ENCODE measurements at regions not wholly inside any gene's neighbourhood (a gene's known extent, or its start where the extent isn't known, plus 50 kb on each side); places are given as distances from the start of the nearest gene placed in this dataset.
A peak's percentile ranks its signal among the peaks of the same experiment; 100 is the strongest.

DNA sequence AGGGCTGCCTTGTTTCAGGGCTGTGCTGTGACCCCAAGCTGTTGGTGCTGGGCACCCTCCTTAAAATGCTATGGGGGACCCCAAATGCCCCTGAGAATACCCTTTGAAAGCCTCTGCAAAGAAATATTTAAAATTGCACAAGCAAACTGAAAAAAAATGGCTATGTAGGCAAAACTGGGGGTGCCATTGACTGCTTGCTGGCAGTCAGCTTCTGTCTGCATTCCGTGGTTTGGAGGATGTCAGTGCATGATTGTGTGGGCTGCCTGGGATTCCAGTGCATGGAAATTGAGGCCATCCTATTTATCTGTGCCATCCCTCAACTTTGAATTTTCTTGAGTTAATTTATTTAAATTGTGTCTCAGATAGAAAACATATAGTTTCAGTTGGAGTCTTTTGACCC is 113.7 kb upstream of the RTL1 start:
- intact Hi-C loops (cut with DNase I), result no loop called here
- H3K4me1 ChIP-seq, result no peaks in the 10 kb centered on the region
- DNase-seq (no peak), ATAC-seq (no peak)
- TF ChIP-seq, protein P1, sequence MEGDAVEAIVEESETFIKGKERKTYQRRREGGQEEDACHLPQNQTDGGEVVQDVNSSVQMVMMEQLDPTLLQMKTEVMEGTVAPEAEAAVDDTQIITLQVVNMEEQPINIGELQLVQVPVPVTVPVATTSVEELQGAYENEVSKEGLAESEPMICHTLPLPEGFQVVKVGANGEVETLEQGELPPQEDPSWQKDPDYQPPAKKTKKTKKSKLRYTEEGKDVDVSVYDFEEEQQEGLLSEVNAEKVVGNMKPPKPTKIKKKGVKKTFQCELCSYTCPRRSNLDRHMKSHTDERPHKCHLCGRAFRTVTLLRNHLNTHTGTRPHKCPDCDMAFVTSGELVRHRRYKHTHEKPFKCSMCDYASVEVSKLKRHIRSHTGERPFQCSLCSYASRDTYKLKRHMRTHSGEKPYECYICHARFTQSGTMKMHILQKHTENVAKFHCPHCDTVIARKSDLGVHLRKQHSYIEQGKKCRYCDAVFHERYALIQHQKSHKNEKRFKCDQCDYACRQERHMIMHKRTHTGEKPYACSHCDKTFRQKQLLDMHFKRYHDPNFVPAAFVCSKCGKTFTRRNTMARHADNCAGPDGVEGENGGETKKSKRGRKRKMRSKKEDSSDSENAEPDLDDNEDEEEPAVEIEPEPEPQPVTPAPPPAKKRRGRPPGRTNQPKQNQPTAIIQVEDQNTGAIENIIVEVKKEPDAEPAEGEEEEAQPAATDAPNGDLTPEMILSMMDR (IDR thresholded peaks at IDR 0.05), result no peak
- H3K36me3 ChIP-seq, result no peaks in the 10 kb centered on the region
- H3K27ac ChIP-seq, result no peak overlapping the region
- no peaks in the 10 kb centered on the region for H3K9me3 ChIP-seq
- no peaks in the 10 kb centered on the region for H3K27me3 ChIP-seq
- no peak overlapping the region for H3K4me3 ChIP-seq

DNA sequence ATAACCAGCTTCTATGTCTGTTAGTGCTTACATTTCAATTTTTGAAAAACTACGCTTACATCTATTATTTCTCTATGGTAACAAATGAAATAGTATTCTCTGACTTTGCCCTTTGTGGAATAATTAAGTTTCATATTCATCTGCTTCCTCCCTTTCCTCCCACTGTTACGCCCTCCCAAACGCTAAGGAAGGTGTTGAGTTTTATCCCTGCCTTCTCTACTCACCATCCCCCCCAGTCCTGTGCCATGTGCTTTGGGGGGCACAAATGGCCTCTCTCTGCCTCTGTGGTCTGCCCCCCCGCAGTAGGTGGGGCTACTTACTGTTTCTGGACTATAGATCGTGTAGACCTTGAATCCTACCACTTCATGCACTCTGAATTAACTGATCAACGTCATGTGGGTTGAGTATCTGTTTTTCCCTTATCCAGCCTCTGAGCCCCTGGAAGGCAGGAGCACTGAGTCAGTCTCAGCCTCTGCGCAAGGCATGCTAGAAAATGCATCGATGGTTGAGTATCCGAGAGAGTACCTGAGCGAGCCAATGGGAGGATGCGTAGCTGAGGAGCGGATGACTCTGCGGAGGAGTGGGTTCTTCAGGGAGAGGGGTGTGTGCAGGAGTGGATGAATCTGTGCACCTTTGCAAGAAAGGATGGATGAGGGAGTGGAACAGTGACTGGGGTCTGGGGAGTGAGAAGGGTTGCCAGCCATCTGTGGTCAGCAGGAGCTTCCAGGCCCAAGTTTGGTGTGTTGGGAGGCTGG is 114.5 kb upstream of the RTL1 start:
- no peak overlapping the region for H3K4me3 ChIP-seq
- H3K27me3 ChIP-seq, result no peaks in the 10 kb centered on the region
- no peak for DNase-seq
- TF ChIP-seq, protein P1 (IDR thresholded peaks at IDR 0.05), result no peak
- H3K27ac ChIP-seq, result no peak overlapping the region
- no peaks in the 10 kb centered on the region for H3K36me3 ChIP-seq
- no peaks in the 10 kb centered on the region for H3K4me1 ChIP-seq
- ATAC-seq, result no peak
- intact Hi-C loops (cut with DNase I), result no loop called here
- H3K9me3 ChIP-seq, result no peaks in the 10 kb centered on the region

DNA sequence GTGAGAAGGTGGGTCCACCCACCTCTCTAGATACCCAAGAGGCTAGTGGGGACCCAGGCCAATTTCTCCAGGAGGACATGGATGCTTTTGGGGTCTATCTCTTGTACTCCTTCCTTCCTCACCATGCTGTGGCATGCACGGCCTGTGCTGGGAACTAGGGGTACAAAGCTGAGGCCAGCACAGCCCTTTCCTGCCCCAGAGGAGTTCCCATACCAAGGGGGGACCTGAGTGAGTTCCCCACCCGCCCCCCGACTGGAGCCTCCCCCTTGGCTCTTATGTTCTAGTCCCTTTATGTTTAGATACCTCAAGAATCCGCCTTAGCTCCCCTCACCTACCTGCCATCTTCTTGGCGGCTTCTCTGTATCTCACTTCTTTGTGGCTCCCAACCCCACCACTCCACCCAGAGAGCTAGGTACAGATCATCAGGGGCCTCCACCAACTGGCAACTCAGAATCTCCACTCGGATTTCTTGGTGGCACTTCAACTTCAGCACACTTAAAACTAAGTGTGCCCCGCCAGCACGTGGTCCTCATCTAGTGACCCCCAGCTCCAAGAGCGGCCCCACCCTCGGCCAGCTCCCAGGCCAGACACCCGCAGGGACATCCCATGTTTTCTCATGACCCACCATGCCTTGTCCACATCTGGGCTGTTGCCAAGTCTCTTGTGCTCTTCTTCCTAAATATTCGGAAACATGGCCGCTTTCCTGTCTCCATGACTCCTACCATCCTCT is 115.2 kb upstream of the RTL1 start:
- DNase-seq, result peak; percentile 54
- H3K36me3 ChIP-seq, result no peaks in the 10 kb centered on the region
- intact Hi-C loops (cut with DNase I), result no loop called here
- H3K9me3 ChIP-seq, result no peaks in the 10 kb centered on the region
- TF ChIP-seq, protein P1 (IDR thresholded peaks at IDR 0.05), result no peak
- H3K4me1 ChIP-seq, result no peaks in the 10 kb centered on the region
- no peak for ATAC-seq
- no peak overlapping the region for H3K4me3 ChIP-seq
- no peaks in the 10 kb centered on the region for H3K27me3 ChIP-seq
- no peak overlapping the region for H3K27ac ChIP-seq

DNA sequence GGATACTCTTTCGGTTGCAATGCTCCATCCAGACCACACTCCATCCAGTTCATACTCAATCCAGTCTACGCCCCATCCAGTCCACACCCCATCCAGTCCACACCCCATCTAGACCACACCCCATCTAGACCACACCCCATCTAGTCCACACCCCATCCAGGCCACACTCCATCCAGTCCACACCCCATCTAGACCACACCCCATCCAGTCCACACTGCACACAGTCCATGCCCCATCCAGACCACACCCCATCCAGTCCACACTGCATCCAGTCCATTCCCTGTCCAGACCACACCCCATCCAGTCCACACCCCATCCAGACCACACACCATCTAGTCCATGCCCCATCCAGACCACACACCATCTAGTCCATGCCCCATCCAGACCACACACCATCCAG is 116.0 kb upstream of the RTL1 start:
- H3K27me3 ChIP-seq, result no peaks in the 10 kb centered on the region
- no peak overlapping the region for H3K27ac ChIP-seq
- intact Hi-C loops (cut with DNase I), result no loop called here
- ATAC-seq (peak; percentile 7), DNase-seq (peak; percentile 17)
- TF ChIP-seq, protein P1 (IDR thresholded peaks at IDR 0.05), result no peak
- no peak overlapping the region for H3K4me3 ChIP-seq
- no peaks in the 10 kb centered on the region for H3K4me1 ChIP-seq
- H3K36me3 ChIP-seq, result no peaks in the 10 kb centered on the region
- no peaks in the 10 kb centered on the region for H3K9me3 ChIP-seq

DNA sequence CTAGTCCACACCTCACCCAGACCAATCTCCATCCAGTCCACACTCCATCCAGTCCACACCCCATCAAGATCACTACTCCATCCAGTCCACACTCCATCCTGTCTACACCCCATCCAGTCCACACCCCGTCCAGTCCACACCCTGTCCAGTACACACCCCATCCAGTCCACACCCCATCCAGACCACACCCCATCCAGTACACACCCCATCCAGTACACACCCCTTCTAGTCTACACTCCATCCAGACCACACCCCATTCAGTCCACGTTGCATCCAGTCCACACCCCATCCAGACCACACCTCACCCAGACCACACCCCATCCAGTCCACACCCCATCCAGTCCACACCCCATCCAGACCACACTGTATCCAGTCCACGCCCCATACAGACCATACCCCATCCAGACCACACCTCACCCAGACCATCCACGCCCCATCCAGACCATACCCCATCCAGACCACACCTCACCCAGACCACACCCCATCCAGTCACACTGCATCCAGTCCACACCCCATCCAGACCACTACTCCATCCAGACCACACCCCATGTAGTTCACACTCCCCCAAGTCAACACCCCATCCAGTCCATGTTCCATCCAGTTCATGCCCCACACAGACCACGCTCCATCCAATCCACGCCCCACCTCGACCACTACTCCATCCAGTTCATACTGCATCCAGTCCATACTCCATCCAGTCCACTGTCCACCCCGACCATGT is 116.6 kb upstream of the RTL1 start:
- Histone ChIP-seq H3K4me3 (no peak overlapping the region), H3K4me1 (no peaks in the 10 kb centered on the region), H3K27me3 (no peaks in the 10 kb centered on the region), H3K36me3 (no peaks in the 10 kb centered on the region), H3K9me3 (no peaks in the 10 kb centered on the region), H3K27ac (no peak overlapping the region)
- intact Hi-C loops (cut with DNase I), result no loop called here
- ATAC-seq (peak; percentile 32), DNase-seq (peak; percentile 35)
- TF ChIP-seq, protein P1 (IDR thresholded peaks at IDR 0.05), result no peak

All from upper lobe of right lung (tissue), 1 donor.